GM10266 (cell line): ENCODE measurements at regions not wholly inside any gene's neighbourhood (a gene's known extent, or its start where the extent isn't known, plus 50 kb on each side); places are given as distances from the start of the nearest gene placed in this dataset.

Experiments
- DNase-seq: peaks from one replicate; pipeline ENCODE4 v3.0.0; 2012; ENCODE audit errors: extremely low spot score
- TF ChIP-seq, protein P1 (sequence below): IDR thresholded peaks from 2 replicates; pipeline ENCODE4 v1.5.1; 2012; ENCODE audit warnings: mild to moderate bottlenecking, low read depth; ENCODE audit not compliant: control insufficient read depth, insufficient read depth; ENCODE audit errors: missing control alignments

DNA sequence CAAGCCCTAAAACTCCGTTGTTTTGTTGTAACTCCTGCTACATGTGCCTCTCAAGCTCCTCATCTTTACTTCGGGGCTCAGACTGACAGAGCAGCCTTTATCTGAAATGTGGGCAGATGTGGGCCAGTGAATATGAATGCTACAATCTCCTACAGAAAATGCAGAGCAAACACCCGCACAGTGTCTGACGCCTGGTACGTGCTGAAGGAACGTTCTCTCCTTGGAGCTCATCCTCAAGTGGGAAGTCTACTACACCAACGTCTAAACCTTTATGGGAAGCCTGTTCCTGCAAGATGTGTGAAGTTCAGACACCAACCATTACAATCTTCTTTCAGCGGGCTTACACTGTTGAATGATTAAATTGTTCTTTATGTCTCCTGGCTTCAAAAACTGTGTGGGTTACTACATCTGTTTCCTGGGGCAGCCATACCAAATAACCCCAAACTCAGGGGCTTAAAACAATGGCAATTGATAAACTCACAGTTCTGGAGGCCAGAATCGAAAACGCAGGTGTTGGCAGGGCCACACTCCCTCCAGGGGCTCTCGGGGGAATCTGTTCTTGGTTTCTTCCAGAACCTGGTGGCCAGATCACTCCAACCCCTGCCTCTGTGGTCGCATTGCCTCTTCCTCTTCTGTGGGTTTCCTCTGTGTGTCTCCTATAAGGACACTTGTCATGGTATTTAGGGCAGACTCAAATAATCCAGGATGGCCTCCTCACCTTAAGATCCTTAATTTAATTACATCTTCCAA is 179.7 kb upstream of the PLXNC1 start:
- no peak for DNase-seq
- TF ChIP-seq, protein P1, sequence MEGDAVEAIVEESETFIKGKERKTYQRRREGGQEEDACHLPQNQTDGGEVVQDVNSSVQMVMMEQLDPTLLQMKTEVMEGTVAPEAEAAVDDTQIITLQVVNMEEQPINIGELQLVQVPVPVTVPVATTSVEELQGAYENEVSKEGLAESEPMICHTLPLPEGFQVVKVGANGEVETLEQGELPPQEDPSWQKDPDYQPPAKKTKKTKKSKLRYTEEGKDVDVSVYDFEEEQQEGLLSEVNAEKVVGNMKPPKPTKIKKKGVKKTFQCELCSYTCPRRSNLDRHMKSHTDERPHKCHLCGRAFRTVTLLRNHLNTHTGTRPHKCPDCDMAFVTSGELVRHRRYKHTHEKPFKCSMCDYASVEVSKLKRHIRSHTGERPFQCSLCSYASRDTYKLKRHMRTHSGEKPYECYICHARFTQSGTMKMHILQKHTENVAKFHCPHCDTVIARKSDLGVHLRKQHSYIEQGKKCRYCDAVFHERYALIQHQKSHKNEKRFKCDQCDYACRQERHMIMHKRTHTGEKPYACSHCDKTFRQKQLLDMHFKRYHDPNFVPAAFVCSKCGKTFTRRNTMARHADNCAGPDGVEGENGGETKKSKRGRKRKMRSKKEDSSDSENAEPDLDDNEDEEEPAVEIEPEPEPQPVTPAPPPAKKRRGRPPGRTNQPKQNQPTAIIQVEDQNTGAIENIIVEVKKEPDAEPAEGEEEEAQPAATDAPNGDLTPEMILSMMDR: no peak

DNA sequence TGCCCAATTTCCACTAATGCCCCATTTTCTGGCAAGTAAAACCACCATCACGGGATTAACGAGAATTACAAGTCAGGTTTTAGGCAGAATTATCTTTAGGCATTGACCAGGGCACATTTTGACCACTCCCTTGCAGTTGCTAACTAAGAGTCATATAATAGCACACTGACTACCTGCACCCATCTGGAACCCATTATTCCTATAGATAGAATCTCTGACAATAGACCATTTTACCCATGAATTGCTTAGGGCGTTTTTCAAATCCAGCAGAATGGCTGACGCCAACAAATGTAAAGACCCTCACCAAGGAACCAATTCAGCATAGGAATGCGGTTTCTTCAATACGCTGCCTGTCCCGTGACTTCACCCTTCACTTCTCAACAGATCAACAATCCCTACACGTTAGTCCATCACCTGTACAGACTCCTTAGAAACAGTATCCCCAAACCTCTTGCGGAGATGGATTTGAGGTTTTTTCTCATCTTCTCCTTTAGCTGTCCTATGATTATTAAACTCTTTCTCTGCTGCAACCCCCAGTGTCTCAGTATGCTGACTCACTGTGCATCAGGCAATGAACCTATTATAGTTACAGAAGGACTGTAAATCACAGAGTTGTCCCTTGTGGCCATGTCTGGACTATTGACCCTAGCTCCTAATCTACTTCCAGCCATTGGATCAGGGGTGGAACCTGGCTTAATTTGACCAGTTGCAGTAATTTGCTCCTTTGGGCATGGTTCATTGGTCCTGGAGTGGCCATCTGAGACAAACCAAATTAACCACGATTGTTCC is 177.3 kb upstream of the PLXNC1 start:
- no peak for DNase-seq
- TF ChIP-seq, protein P1: no peak

DNA sequence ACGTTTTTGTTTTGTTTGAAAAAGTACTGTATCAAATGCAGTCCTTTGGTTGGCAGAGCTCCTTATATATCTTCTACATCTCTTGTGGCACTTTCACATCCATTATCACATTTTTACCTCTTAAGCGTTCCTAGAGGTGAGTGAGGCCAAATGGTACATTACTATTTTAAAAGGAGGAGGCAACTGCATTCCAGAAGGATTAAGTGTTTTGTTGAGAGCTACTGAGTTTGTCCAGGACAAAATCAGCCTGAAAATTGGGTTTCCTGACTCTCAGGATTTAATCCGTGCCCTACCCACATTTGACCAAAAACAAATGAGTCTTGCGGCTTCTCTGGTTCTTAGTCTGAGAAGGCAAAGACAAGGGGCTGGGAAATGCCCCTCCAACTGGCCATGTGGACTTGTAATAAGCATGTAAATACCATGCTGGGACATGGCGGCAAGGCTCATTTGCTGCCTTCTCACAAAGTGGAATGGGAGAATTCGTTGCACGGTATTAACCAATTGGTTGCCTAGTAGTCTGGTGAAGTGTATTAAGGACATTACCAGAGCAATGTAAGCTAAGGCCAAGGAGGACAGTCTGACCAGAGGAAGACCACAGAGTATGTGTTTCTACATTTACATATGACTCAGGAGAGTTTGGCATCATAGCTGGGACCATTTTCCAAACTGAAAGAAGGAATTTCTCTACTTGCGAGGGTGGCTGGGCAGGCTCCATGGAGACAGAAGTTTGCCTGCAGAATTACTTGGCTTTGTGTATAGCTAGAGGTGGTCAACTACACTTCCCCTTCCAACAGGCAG is 175.8 kb upstream of the PLXNC1 start:
- TF ChIP-seq, protein P1: no peak
- DNase-seq: no peak

DNA sequence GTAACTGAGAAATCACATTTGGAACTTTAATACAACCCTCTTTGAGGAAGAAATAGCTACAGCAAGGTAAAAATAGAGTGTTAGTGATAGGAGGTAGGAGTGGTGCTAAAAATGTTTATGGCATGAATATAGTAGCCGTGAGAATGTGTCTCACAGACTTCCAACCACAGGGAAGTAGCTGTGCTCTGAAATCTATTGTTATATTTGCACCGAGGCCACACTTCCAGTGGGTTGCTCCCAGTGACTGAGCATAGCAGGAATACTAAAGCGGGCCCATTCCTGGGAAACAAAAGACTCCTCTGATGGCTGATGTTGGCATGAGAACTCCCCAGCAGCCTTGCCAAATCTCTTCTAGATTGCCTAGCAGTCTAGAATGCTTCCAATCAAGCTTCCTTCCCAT is 174.1 kb upstream of the PLXNC1 start:
- no peak for DNase-seq
- TF ChIP-seq, protein P1: no peak

DNA sequence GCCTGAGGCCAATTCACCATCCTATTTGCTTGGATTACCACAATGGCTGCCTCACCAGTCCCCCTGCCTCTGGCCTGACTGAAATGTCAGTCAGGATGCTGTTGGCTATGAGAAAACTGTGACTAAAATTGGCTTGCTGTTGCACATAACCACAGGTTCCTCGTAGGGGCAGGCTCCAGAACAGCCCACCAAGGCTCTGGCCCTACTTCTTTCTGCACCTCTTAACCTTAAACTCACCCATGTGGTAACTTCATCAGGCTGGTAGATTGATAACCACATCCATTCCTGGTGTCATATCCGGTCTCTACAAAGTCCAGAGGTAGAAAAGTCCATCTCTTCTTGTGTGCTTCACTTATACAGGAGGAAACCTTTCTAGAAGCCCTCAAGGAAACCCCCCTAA is 172.4 kb upstream of the PLXNC1 start:
- TF ChIP-seq, protein P1: no peak
- no peak for DNase-seq

DNA sequence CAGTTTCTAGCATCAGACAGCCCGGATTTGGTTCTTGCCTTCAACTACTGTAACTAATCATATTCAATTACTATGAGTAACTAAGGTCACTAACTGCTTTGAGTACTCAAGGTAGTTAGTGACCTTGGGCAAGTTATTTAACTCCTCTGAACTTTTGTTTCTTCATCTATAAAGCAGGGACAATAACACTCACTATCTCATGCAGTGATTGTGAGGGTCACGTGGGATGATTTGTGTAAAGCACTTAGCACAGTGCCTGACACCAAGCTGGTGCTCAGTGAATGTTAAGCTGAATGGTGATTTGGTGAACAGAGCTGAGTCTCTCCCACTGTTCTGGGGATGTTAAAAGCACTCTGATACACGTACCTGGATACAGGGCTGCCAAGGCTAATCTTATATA is 171.3 kb upstream of the PLXNC1 start:
- DNase-seq: no peak
- TF ChIP-seq, protein P1: no peak
